SK-N-SH treated with all-trans-retinoic acid at 6 μM for 48 hours (cell line): ENCODE measurements at regions not wholly inside any gene's neighbourhood (a gene's known extent, or its start where the extent isn't known, plus 50 kb on each side); places are given as distances from the start of the nearest gene placed in this dataset.

Experiments used
- ATAC-seq: fragments of 200-7000 bp; cut with Tn5 transposase; 3 replicates; pipeline ENCODE4 v1.9.1; 2020; ENCODE audit warnings: mild to moderate bottlenecking, moderate library complexity
- ARNTL ChIP-seq: fragments of 450-650 bp; formaldehyde crosslinking; IDR thresholded peaks from 2 replicates; pipeline ENCODE4 v1.5.0; 2020; ENCODE audit warnings: low read depth, mild to moderate bottlenecking, moderate library complexity, borderline replicate concordance
- BACH2 ChIP-seq: fragments of 250-450 bp; sonication (Bioruptor Pico); IDR thresholded peaks from 2 replicates; pipeline ENCODE4 v1.9.0; 2021; ENCODE audit warnings: mild to moderate bottlenecking, borderline replicate concordance
- CSDC2 ChIP-seq: fragments of 250-450 bp; sonication (Bioruptor Pico); IDR thresholded peaks from 2 replicates; pipeline ENCODE4 v1.5.0; 2020; ENCODE audit warnings: mild to moderate bottlenecking, moderate library complexity
- ESRRG ChIP-seq: fragments of 250-450 bp; sonication (Bioruptor Pico); IDR thresholded peaks from 2 replicates; pipeline ENCODE4 v1.6.1; 2021; ENCODE audit warnings: mild to moderate bottlenecking
- ISL1 ChIP-seq: fragments of 250-450 bp; sonication (Bioruptor Pico); IDR thresholded peaks from 2 replicates; pipeline ENCODE4 v2.1.2; 2022; ENCODE audit warnings: mild to moderate bottlenecking, moderate library complexity
- OSR1 ChIP-seq: fragments of 250-450 bp; sonication (Bioruptor Pico); IDR thresholded peaks from 2 replicates; pipeline ENCODE4 v1.8.0; 2022; ENCODE audit warnings: moderate library complexity, mild to moderate bottlenecking, inconsistent platforms
- PPARA ChIP-seq: fragments of 250-450 bp; sonication (Bioruptor Pico); IDR thresholded peaks from 2 replicates; pipeline ENCODE4 v1.5.0; 2020; ENCODE audit warnings: mild to moderate bottlenecking, borderline replicate concordance
- RARB ChIP-seq: fragments of 250-450 bp; sonication (Bioruptor Pico); IDR thresholded peaks from 2 replicates; pipeline ENCODE4 v1.8.0; 2021; ENCODE audit warnings: mild to moderate bottlenecking, moderate library complexity
- SNAI2 ChIP-seq: fragments of 250-450 bp; sonication (Bioruptor Pico); IDR thresholded peaks from 2 replicates; pipeline ENCODE4 v1.5.0; 2020; ENCODE audit warnings: mild to moderate bottlenecking, moderate library complexity
- TCF4 ChIP-seq: fragments of 250-450 bp; sonication (Bioruptor Pico); IDR thresholded peaks from 2 replicates; pipeline ENCODE4 v1.8.0; 2021; ENCODE audit warnings: mild to moderate bottlenecking, moderate library complexity, borderline replicate concordance
- TOX ChIP-seq: fragments of 250-450 bp; sonication (Bioruptor Pico); IDR thresholded peaks from 2 replicates; pipeline ENCODE4 v1.8.0; 2021; ENCODE audit warnings: mild to moderate bottlenecking, moderate library complexity, borderline replicate concordance
- ZC3H10 ChIP-seq: fragments of 250-450 bp; sonication (Bioruptor Pico); IDR thresholded peaks from 2 replicates; pipeline ENCODE4 v1.5.1; 2021; ENCODE audit warnings: mild to moderate bottlenecking, moderate library complexity
- ZFP30 ChIP-seq: fragments of 450-650 bp; formaldehyde crosslinking; IDR thresholded peaks from 2 replicates; pipeline ENCODE4 v1.5.0; 2022; ENCODE audit warnings: mild to moderate bottlenecking, moderate library complexity
- ZNF70 ChIP-seq: fragments of 450-650 bp; formaldehyde crosslinking; IDR thresholded peaks from 2 replicates; pipeline ENCODE4 v1.5.0; 2020; ENCODE audit warnings: mild to moderate bottlenecking, moderate library complexity
- TF ChIP-seq, protein P1 (sequence below): fragments of 250-450 bp; sonication (Bioruptor Pico); IDR thresholded peaks from 2 replicates; pipeline ENCODE4 v1.5.0; 2020; ENCODE audit warnings: mild to moderate bottlenecking, moderate library complexity
- TF ChIP-seq, protein P2 (sequence below): fragments of 250-450 bp; sonication (Bioruptor Pico); IDR thresholded peaks from 2 replicates; pipeline ENCODE4 v1.5.1; 2021; ENCODE audit warnings: mild to moderate bottlenecking, moderate library complexity
- TF ChIP-seq, protein P3 (sequence below): fragments of 250-450 bp; sonication (Bioruptor Pico); IDR thresholded peaks from 2 replicates; pipeline ENCODE4 v1.8.0; 2021; ENCODE audit warnings: low read depth, mild to moderate bottlenecking, moderate library complexity, borderline replicate concordance
- TF ChIP-seq, protein P4 (sequence below): fragments of 250-450 bp; sonication (Bioruptor Pico); IDR thresholded peaks from 2 replicates; pipeline ENCODE4 v1.5.1; 2020; ENCODE audit warnings: low read depth, mild to moderate bottlenecking, moderate library complexity

DNA sequence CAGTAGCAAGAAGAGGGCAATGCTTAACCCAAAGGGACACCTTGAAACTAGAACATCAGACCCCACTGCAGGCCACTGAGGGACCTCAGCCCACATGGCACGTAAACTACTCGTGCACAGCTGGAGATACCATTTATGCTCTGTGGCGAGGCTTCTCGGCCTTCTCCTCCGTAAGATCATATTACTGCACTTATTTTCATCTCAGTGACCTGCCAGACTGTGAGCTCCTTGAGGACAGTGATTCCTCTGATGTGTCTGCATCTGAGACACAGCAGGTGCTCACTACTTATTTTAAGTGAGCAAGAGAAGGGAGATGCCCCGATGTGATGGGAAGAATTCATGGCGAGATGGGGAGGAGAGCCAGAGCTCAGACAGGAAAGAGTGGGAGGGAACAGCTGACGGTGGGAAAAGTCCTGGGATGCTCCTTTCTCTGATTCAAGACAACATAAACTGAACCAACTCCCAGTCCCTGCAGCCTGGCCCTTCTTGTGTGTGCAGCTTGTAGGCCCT, 137.6 kb downstream of the RPLP1 start:
- no peak for ATAC-seq
- TF ChIP-seq CSDC2 (CRISPR knock-in tag) (no peak), ZC3H10 (no peak)
- TF ChIP-seq, protein P1, sequence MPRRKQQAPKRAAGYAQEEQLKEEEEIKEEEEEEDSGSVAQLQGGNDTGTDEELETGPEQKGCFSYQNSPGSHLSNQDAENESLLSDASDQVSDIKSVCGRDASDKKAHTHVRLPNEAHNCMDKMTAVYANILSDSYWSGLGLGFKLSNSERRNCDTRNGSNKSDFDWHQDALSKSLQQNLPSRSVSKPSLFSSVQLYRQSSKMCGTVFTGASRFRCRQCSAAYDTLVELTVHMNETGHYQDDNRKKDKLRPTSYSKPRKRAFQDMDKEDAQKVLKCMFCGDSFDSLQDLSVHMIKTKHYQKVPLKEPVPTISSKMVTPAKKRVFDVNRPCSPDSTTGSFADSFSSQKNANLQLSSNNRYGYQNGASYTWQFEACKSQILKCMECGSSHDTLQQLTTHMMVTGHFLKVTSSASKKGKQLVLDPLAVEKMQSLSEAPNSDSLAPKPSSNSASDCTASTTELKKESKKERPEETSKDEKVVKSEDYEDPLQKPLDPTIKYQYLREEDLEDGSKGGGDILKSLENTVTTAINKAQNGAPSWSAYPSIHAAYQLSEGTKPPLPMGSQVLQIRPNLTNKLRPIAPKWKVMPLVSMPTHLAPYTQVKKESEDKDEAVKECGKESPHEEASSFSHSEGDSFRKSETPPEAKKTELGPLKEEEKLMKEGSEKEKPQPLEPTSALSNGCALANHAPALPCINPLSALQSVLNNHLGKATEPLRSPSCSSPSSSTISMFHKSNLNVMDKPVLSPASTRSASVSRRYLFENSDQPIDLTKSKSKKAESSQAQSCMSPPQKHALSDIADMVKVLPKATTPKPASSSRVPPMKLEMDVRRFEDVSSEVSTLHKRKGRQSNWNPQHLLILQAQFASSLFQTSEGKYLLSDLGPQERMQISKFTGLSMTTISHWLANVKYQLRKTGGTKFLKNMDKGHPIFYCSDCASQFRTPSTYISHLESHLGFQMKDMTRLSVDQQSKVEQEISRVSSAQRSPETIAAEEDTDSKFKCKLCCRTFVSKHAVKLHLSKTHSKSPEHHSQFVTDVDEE (CRISPR knock-in tag), result no peak
- TF ChIP-seq, all 23 proteins: peak for 0

DNA sequence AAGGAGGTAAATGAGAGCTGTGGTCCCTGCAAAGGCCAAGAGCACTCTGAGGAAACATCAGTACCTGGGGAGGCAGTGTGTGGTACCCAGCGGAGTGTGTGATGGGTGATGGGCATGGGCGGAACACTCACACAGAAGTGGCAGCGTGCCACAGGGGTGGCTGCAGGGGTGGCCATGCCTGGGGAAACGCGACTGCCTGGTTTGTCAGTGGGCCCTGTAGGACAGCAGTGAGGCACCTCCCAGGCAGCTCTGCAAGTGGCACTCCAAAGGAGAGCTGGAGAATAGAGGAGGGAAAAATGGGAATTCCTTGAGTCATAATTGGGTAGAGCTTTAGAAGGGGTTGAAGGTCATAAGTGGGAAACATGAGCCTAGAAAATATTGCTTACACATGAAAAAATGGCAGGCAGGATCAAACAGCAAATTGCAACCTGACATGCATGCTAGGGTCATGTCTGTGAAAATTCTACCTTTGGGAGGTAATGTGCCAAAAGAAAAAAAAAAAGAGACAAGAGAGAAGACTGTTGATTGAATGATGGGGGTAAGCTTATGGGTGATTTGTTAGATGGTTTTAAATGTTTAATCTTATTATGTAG, 138.4 kb downstream of the RPLP1 start:
- no peak for TF ChIP-seq TCF4 (CRISPR knock-in tag)
- TF ChIP-seq ZFP30 (CRISPR knock-in tag), result no peak
- TF ChIP-seq, protein P2, sequence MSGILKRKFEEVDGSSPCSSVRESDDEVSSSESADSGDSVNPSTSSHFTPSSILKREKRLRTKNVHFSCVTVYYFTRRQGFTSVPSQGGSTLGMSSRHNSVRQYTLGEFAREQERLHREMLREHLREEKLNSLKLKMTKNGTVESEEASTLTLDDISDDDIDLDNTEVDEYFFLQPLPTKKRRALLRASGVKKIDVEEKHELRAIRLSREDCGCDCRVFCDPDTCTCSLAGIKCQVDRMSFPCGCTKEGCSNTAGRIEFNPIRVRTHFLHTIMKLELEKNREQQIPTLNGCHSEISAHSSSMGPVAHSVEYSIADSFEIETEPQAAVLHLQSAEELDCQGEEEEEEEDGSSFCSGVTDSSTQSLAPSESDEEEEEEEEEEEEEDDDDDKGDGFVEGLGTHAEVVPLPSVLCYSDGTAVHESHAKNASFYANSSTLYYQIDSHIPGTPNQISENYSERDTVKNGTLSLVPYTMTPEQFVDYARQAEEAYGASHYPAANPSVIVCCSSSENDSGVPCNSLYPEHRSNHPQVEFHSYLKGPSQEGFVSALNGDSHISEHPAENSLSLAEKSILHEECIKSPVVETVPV, result no peak
- no peak for TF ChIP-seq ISL1 (CRISPR knock-in tag)
- TF ChIP-seq, protein P3, sequence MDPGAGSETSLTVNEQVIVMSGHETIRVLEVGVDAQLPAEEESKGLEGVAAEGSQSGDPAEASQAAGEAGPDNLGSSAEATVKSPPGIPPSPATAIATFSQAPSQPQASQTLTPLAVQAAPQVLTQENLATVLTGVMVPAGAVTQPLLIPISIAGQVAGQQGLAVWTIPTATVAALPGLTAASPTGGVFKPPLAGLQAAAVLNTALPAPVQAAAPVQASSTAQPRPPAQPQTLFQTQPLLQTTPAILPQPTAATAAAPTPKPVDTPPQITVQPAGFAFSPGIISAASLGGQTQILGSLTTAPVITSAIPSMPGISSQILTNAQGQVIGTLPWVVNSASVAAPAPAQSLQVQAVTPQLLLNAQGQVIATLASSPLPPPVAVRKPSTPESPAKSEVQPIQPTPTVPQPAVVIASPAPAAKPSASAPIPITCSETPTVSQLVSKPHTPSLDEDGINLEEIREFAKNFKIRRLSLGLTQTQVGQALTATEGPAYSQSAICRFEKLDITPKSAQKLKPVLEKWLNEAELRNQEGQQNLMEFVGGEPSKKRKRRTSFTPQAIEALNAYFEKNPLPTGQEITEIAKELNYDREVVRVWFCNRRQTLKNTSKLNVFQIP (CRISPR knock-in tag), result no peak
- TF ChIP-seq, protein P1 (CRISPR knock-in tag), result no peak
- TF ChIP-seq, protein P4, sequence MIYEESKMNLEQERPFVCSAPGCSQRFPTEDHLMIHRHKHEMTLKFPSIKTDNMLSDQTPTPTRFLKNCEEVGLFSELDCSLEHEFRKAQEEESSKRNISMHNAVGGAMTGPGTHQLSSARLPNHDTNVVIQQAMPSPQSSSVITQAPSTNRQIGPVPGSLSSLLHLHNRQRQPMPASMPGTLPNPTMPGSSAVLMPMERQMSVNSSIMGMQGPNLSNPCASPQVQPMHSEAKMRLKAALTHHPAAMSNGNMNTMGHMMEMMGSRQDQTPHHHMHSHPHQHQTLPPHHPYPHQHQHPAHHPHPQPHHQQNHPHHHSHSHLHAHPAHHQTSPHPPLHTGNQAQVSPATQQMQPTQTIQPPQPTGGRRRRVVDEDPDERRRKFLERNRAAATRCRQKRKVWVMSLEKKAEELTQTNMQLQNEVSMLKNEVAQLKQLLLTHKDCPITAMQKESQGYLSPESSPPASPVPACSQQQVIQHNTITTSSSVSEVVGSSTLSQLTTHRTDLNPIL (CRISPR knock-in tag), result no peak
- TF ChIP-seq, all 23 proteins: peak for 0
- no peak for ATAC-seq

DNA sequence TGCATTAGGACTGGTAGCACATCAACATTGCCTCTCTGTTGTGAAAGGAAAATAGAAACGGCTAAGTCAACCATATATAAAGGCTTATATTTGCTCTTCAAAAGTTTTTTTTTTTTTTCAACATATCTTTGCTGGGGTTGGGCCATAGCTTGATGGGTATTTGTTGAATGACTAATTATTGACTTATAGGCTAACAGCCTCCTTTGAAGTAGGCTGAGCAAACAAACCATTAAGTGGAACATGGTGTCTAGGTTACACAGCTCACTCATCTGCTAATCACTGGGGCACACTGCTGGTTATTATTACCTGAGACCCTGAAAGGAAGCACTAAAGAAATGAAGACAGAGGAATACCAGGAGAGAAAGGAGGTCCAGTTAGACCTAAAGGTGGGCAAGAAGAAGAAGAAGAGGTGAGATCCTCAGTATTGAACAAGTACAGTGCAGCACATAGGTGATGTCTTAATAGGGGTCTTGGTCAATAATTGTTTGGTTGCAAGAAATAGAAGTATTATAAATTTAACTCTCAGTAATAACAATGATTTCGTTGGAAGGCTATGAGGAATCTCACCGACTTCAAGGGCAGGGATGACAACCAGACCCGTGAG, 139.4 kb downstream of the RPLP1 start:
- TF ChIP-seq ZFP30 (CRISPR knock-in tag) (no peak), OSR1 (no peak), TOX (CRISPR knock-in tag) (no peak), BACH2 (CRISPR knock-in tag) (no peak), ARNTL (no peak), ISL1 (CRISPR knock-in tag) (no peak), ZC3H10 (no peak), RARB (CRISPR knock-in tag) (no peak), PPARA (CRISPR knock-in tag) (no peak), SNAI2 (CRISPR knock-in tag) (no peak), ZNF70 (CRISPR knock-in tag) (no peak), ESRRG (CRISPR knock-in tag) (no peak)
- TF ChIP-seq, protein P4 (CRISPR knock-in tag), result no peak
- TF ChIP-seq, protein P2, result no peak
- ATAC-seq, result no peak
